CD14-positive monocyte (primary cell): ENCODE measurements at regions not wholly inside any gene's neighbourhood (a gene's known extent, or its start where the extent isn't known, plus 50 kb on each side); places are given as distances from the start of the nearest gene placed in this dataset.

Source experiments
- DNase-seq, 3 donors: peaks; one replicate each; pipeline ENCODE4 v3.0.0-alpha.2; 2011 to 2022
- H2AFZ ChIP-seq: 2 replicates; pipeline ENCODE4 v1.6.0; 2012; ENCODE audit warnings: mild to moderate bottlenecking, low read depth, low read length, inconsistent platforms; ENCODE audit not compliant: insufficient read depth, poor library complexity, severe bottlenecking
- H3K27ac ChIP-seq, 2 donors: 1 replicate in 1 of 2; 2 replicates in 1 of 2; pipeline ENCODE4 v1.5.1; 2012 to 2013; ENCODE audit warnings: low read length in 2 of 2, control low read depth in 1 of 2, inconsistent platforms in 1 of 2, low read depth in 1 of 2, mild to moderate bottlenecking in 1 of 2
- H3K27me3 ChIP-seq, 2 donors: one replicate each; pipeline versions ENCODE4 v1.6.0 to v1.6.1; 2011 to 2013; ENCODE audit warnings: low read length in 2 of 2; ENCODE audit not compliant: control insufficient read depth in 2 of 2, insufficient read depth in 2 of 2
- H3K36me3 ChIP-seq, 2 donors: replicated peaks in 1 of 2; 1 replicate in 1 of 2; 2 replicates in 1 of 2; pipeline versions ENCODE4 v1.5.1 to v1.6.1; 2012 to 2013; ENCODE audit warnings: low read length in 2 of 2, control low read depth in 1 of 2, inconsistent platforms in 1 of 2, mild to moderate bottlenecking in 1 of 2; ENCODE audit not compliant: insufficient read depth in 2 of 2, control insufficient read depth in 1 of 2
- H3K4me1 ChIP-seq, 2 donors: 1 replicate in 1 of 2; 2 replicates in 1 of 2; pipeline versions ENCODE4 v1.5.1 to v1.6.1; 2012 to 2013; ENCODE audit warnings: low read length in 2 of 2, control low read depth in 1 of 2, inconsistent platforms in 1 of 2, mild to moderate bottlenecking in 1 of 2, moderate library complexity in 1 of 2; ENCODE audit not compliant: insufficient read depth in 2 of 2, control insufficient read depth in 1 of 2
- H3K4me2 ChIP-seq: replicated peaks from 2 replicates; pipeline ENCODE3; 2012; ENCODE audit warnings: low read length, moderate library complexity, mild to moderate bottlenecking; ENCODE audit not compliant: poor library complexity, severe bottlenecking; ENCODE audit errors: extremely low read depth
- H3K4me3 ChIP-seq, 3 experiments: fragments of 200-600 bp in 1 of 3; sonication (generic) in 1 of 3; replicated peaks in 1 of 3; 1 replicate in 2 of 3; 2 replicates in 1 of 3; pipeline ENCODE4 v1.5.1; 2011 to 2013; ENCODE audit warnings: low read length in 3 of 3, mild to moderate bottlenecking in 3 of 3, control low read depth in 2 of 3, low read depth in 2 of 3, inconsistent platforms in 1 of 3, moderate library complexity in 1 of 3
- H3K79me2 ChIP-seq: 2 replicates; pipeline ENCODE4 v1.6.0; 2012; ENCODE audit warnings: mild to moderate bottlenecking, control low read depth, inconsistent platforms, low read length, moderate library complexity; ENCODE audit not compliant: insufficient read depth
- H3K9ac ChIP-seq: 2 replicates; pipeline ENCODE4 v1.6.0; 2017; ENCODE audit warnings: low read length, mild to moderate bottlenecking; ENCODE audit not compliant: insufficient read depth, poor library complexity, severe bottlenecking
- H3K9me3 ChIP-seq, 2 donors: replicated peaks in 1 of 2; 1 replicate in 1 of 2; 2 replicates in 1 of 2; pipeline versions ENCODE4 v1.5.1 to v1.6.1; 2012 to 2013; ENCODE audit warnings: low read length in 2 of 2, control low read depth in 1 of 2; ENCODE audit not compliant: control insufficient read depth in 1 of 2, insufficient read depth in 1 of 2
- H4K20me1 ChIP-seq: 2 replicates; pipeline ENCODE4 v1.6.0; 2012; ENCODE audit warnings: mild to moderate bottlenecking, low read length, control low read depth, moderate library complexity; ENCODE audit not compliant: insufficient read depth
- H3K27ac Mint-ChIP-seq, 7 donors: one replicate each; pipeline ENCODE4 v1.8.0; 2020; ENCODE audit warnings: mild to moderate bottlenecking in 7 of 7, mixed read lengths in 7 of 7, moderate library complexity in 6 of 7, inconsistent platforms in 2 of 7
- H3K27me3 Mint-ChIP-seq, 3 donors: one replicate each; pipeline ENCODE4 v1.8.0; 2021 to 2022; ENCODE audit warnings: low read depth in 3 of 3, mild to moderate bottlenecking in 3 of 3, mixed read lengths in 3 of 3, moderate library complexity in 3 of 3, inconsistent platforms in 1 of 3
- H3K36me3 Mint-ChIP-seq, 2 donors: one replicate each; pipeline ENCODE4 v1.8.0; 2020; ENCODE audit warnings: mixed read lengths in 2 of 2, inconsistent platforms in 1 of 2, mild to moderate bottlenecking in 1 of 2
- H3K4me1 Mint-ChIP-seq: one replicate; pipeline ENCODE4 v1.8.0; 2020; ENCODE audit warnings: mild to moderate bottlenecking, mixed read lengths
- H3K4me3 Mint-ChIP-seq, 2 donors: one replicate each; pipeline ENCODE4 v1.8.0; 2020; ENCODE audit warnings: mild to moderate bottlenecking in 2 of 2, mixed read lengths in 2 of 2, moderate library complexity in 1 of 2
- H3K9me3 Mint-ChIP-seq, 7 donors: one replicate each; pipeline ENCODE4 v1.8.0; 2020 to 2022; ENCODE audit warnings: mixed read lengths in 7 of 7, mild to moderate bottlenecking in 6 of 7, moderate library complexity in 6 of 7, inconsistent platforms in 2 of 7
- CTCF ChIP-seq: fragments of 200-600 bp; IDR thresholded peaks from one replicate; pipeline ENCODE4 v1.8.0; 2022; ENCODE audit warnings: antibody characterized with exemption, mild to moderate bottlenecking
- WGBS: methylation state at CpG from one replicate; pipeline ENCODE4 v1.1.5; 2013; ENCODE audit warnings: missing lambda C conversion rate; ENCODE audit not compliant: insufficient coverage; 5-methylcytosine and 5-hydroxymethylcytosine counted together
- intact Hi-C, 2 donors: fragments of 100-400 bp; cut with micrococcal nuclease; formaldehyde crosslinking; loops; one replicate each; pipeline versions ENCODE4 v1.15.0 to v1.15.1; 2023

- Histone ChIP-seq H3K4me3 (no peak overlapping the region), H3K36me3 (no peaks in the 10 kb centered on the region), H3K79me2 (no peaks in the 10 kb centered on the region), H3K27ac (no peak overlapping the region), H4K20me1 (no peaks in the 10 kb centered on the region), H3K9ac (no peak overlapping the region), H3K27me3 (no peaks in the 10 kb centered on the region), H2AFZ (no peak overlapping the region), H3K4me1 (no peaks in the 10 kb centered on the region), H3K4me2 (no peak overlapping the region), H3K9me3 (no peaks in the 10 kb centered on the region)
- no peak for TF ChIP-seq CTCF
- peaks cover 2% of the 10 kb centered on the region for H3K4me1 Mint-ChIP-seq
- no peaks in the 10 kb centered on the region for H3K36me3 Mint-ChIP-seq
- H3K9me3 Mint-ChIP-seq = peaks cover 0 to 10% (median 0%) of the 10 kb centered on the region in 7 donors
- WGBS = 75% methylated on average over 2 of the region's 4 CpGs
- no peak overlapping the region for H3K4me3 Mint-ChIP-seq
- peaks cover 2 to 9% (median 7%) of the 10 kb centered on the region in 3 donors for H3K27me3 Mint-ChIP-seq
- DNase-seq = no peak
- intact Hi-C loops = no loop called here
- no peak overlapping the region for H3K27ac Mint-ChIP-seq
These were observed 560.0 kb upstream of the CDH4 start for GRCh38 chr20:60691966-60692615.

GRCh38 chr20:60693496-60694133 lies 558.4 kb upstream of the CDH4 start:
- TF ChIP-seq CTCF = no peak
- no peaks in the 10 kb centered on the region for H3K36me3 Mint-ChIP-seq
- Histone ChIP-seq H2AFZ (no peak overlapping the region), H3K9ac (no peak overlapping the region), H3K4me1 (no peaks in the 10 kb centered on the region), H4K20me1 (no peaks in the 10 kb centered on the region), H3K27ac (no peak overlapping the region), H3K4me2 (no peak overlapping the region), H3K9me3 (no peaks in the 10 kb centered on the region), H3K4me3 (no peak overlapping the region), H3K79me2 (no peaks in the 10 kb centered on the region), H3K27me3 (no peaks in the 10 kb centered on the region), H3K36me3 (no peaks in the 10 kb centered on the region)
- H3K27me3 Mint-ChIP-seq = peaks cover 2 to 7% (median 7%) of the 10 kb centered on the region in 3 donors
- no peak for DNase-seq
- H3K4me3 Mint-ChIP-seq = no peak overlapping the region
- peaks cover 2% of the 10 kb centered on the region for H3K4me1 Mint-ChIP-seq
- intact Hi-C loops = no loop called here
- peaks cover 0 to 7% (median 4%) of the 10 kb centered on the region in 7 donors for H3K9me3 Mint-ChIP-seq
- no peak overlapping the region for H3K27ac Mint-ChIP-seq
- 59% methylated on average over 11 of the region's 11 CpGs for WGBS
